Activated CD8-positive, alpha-beta T cell treated with anti-CD3 and anti-CD28 coated beads for 36 hours (primary cell): ENCODE measurements at regions not wholly inside any gene's neighbourhood (a gene's known extent, or its start where the extent isn't known, plus 50 kb on each side); places are given as distances from the start of the nearest gene placed in this dataset.

Source experiments
- ATAC-seq: fragments of 200-7000 bp; cut with Tn5 transposase; one replicate; pipeline ENCODE4 v1.10.0; 2021; ENCODE audit warnings: mild to moderate bottlenecking, moderate library complexity
- CTCF ChIA-PET: fragments of 350-600 bp; sonication (Branson Sonifier 250); formaldehyde crosslinking; loops from one replicate; lab custom pipeline; 2021; ENCODE audit warnings: antibody characterized with exemption; lab: Charles Lee
- POLR2A ChIA-PET: fragments of 350-600 bp; sonication (Branson Sonifier 250); formaldehyde crosslinking; loops from one replicate; lab custom pipeline; 2021; ENCODE audit warnings: antibody characterized with exemption; lab: Charles Lee
- DNase-seq: peaks from one replicate; pipeline ENCODE4 v3.0.0-alpha.2; 2020
- H3K27ac Mint-ChIP-seq: one replicate; pipeline ENCODE4 v1.8.0; 2021; ENCODE audit warnings: mild to moderate bottlenecking, mixed read lengths
- H3K27me3 Mint-ChIP-seq: one replicate; pipeline ENCODE4 v1.8.0; 2021; ENCODE audit warnings: mixed read lengths
- H3K36me3 Mint-ChIP-seq: one replicate; pipeline ENCODE4 v1.8.0; 2021; ENCODE audit warnings: low read depth, mixed read lengths
- H3K4me1 Mint-ChIP-seq: one replicate; pipeline ENCODE4 v1.8.0; 2021; ENCODE audit warnings: low read depth, mixed read lengths
- H3K4me3 Mint-ChIP-seq: one replicate; pipeline ENCODE4 v1.8.0; 2021; ENCODE audit warnings: mild to moderate bottlenecking, moderate library complexity, mixed read lengths
- H3K9me3 Mint-ChIP-seq: one replicate; pipeline ENCODE4 v1.8.0; 2021; ENCODE audit warnings: mixed read lengths
- intact Hi-C: fragments of 100-400 bp; cut with micrococcal nuclease; formaldehyde crosslinking; loops from one replicate; pipeline ENCODE4 v1.10.0; 2022
- TF ChIP-seq, protein P1 (sequence below): fragments of 200-600 bp; IDR thresholded peaks from one replicate; pipeline ENCODE4 v1.8.0; 2022; ENCODE audit warnings: antibody characterized with exemption, mild to moderate bottlenecking

DNA sequence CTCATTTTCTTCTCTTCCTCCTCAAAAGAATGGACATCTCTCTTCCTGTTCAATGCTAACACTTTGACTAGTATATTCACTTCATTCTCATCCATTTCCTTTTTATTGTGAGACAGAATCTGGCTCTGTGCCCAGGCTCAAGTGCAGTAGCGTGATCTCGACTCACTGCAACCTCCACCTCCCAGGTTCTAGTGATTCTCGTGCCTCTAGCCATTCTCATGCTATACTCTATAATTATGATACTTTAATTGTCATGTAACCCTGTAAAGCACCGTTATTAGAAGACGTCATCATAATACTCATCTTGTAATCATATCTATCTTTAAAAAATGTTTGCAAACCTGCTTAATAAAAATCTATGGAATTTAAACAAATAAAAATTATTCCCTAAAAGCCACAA is 107.0 kb downstream of the SHOX2 start:
- H3K9me3 Mint-ChIP-seq, result peaks cover 2% of the 10 kb centered on the region
- H3K27ac Mint-ChIP-seq, result no peak overlapping the region
- ChIA-PET POLR2A (no interaction called here), CTCF (no interaction called here)
- TF ChIP-seq, protein P1, sequence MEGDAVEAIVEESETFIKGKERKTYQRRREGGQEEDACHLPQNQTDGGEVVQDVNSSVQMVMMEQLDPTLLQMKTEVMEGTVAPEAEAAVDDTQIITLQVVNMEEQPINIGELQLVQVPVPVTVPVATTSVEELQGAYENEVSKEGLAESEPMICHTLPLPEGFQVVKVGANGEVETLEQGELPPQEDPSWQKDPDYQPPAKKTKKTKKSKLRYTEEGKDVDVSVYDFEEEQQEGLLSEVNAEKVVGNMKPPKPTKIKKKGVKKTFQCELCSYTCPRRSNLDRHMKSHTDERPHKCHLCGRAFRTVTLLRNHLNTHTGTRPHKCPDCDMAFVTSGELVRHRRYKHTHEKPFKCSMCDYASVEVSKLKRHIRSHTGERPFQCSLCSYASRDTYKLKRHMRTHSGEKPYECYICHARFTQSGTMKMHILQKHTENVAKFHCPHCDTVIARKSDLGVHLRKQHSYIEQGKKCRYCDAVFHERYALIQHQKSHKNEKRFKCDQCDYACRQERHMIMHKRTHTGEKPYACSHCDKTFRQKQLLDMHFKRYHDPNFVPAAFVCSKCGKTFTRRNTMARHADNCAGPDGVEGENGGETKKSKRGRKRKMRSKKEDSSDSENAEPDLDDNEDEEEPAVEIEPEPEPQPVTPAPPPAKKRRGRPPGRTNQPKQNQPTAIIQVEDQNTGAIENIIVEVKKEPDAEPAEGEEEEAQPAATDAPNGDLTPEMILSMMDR, result no peak
- H3K4me1 Mint-ChIP-seq, result no peaks in the 10 kb centered on the region
- H3K27me3 Mint-ChIP-seq, result no peaks in the 10 kb centered on the region
- H3K4me3 Mint-ChIP-seq, result no peak overlapping the region
- intact Hi-C loops, result no loop called here
- H3K36me3 Mint-ChIP-seq, result no peaks in the 10 kb centered on the region
- no peak for DNase-seq
- ATAC-seq, result no peak

DNA sequence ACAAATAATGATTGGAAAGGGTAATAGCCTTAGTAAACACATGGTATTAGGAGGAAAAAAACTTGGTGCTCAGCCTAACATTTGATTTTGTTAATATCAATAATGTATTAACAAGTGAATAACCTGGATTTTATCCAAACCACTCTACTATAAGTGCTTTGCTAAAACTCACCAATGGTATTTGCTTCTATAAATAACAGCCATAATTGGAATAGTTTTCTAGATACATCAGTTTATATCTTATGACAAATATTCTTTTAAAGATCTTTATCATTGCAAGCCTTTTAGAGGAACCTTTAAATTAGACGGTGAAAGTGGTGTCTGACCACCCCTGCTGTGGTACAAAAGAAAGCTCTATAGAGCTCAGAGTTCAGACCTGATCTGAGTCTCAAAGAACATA is 123.9 kb downstream of the SHOX2 start:
- Mint-ChIP-seq H3K9me3 (no peaks in the 10 kb centered on the region), H3K4me3 (no peak overlapping the region), H3K4me1 (no peaks in the 10 kb centered on the region), H3K27me3 (no peaks in the 10 kb centered on the region), H3K36me3 (no peaks in the 10 kb centered on the region), H3K27ac (no peak overlapping the region)
- CTCF ChIA-PET, result no interaction called here
- intact Hi-C loops, result no loop called here
- POLR2A ChIA-PET, result no interaction called here
- TF ChIP-seq, protein P1, result no peak
- ATAC-seq (no peak), DNase-seq (no peak)

DNA sequence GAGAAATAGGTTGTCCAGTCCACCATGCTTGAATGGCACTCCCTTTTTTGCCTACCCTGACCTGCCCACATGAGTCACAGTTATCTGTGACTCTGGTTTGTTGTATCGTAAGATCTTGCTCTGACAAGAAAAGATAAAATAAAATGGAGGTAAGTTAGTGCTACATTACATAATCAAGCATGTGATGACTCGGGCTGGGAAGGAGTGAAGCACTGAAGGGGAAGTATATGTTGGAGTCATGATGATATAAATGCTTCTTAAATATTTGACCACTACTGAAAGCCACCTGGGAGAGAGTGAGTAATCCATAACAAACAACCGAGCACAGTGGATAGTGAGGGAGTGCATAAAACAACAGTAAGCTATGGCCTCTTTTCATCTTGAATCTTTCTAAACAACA is 124.4 kb downstream of the SHOX2 start:
- ChIA-PET POLR2A (no interaction called here), CTCF (no interaction called here)
- Mint-ChIP-seq H3K4me1 (no peaks in the 10 kb centered on the region), H3K4me3 (no peak overlapping the region), H3K36me3 (no peaks in the 10 kb centered on the region), H3K27me3 (no peaks in the 10 kb centered on the region), H3K9me3 (no peaks in the 10 kb centered on the region), H3K27ac (no peak overlapping the region)
- no peak for ATAC-seq
- intact Hi-C loops, result no loop called here
- no peak for DNase-seq
- TF ChIP-seq, protein P1, result no peak

DNA sequence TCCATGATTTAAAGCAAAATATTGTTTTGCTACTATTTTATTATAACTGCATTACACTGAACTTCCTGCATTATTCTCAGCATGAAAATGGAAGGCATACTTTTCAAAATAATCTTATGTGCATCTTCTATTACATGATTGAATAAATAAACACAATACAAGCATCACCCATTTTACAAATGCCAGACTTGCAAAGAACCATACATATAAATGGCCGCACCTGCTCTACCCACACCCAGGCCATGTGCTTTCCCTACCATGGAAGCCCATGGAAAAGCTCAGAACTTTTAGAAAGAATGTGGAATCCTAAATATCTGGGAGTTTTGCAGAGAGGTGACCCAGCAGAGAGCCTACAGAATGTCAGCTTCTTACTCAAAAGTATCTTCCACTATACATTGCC is 127.2 kb downstream of the SHOX2 start:
- H3K36me3 Mint-ChIP-seq, result no peaks in the 10 kb centered on the region

DNA sequence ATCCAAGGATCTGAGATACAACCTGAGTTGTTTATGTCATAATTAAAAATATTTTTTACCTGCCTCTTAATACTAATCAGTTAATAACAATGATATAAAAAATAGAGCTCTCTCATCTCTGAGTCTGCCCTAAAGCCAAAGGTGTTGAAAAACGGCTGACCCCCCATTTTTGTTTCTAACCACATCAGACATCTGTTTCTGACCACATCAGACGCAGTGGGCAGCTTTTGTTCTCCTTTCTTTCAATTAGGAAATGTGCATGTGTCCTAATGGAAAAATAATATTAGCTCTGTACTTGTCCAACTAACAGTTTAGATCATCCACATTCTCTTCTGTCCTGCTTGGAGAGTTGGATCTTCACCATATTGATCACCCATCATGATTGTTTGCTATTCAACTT is 144.6 kb downstream of the SHOX2 start:
- intact Hi-C loops, result no loop called here
- Mint-ChIP-seq H3K9me3 (no peaks in the 10 kb centered on the region), H3K36me3 (no peaks in the 10 kb centered on the region), H3K27ac (no peak overlapping the region), H3K4me1 (no peaks in the 10 kb centered on the region), H3K4me3 (no peak overlapping the region), H3K27me3 (peaks cover 1% of the 10 kb centered on the region)
- TF ChIP-seq, protein P1, result no peak
- no peak for DNase-seq
- ChIA-PET CTCF (no interaction called here), POLR2A (no interaction called here)
- no peak for ATAC-seq

More for the DNA sequence above, 127.2 kb downstream of the SHOX2 start:
- Mint-ChIP-seq H3K4me3 (no peak overlapping the region), H3K27me3 (no peaks in the 10 kb centered on the region), H3K9me3 (no peaks in the 10 kb centered on the region), H3K4me1 (no peaks in the 10 kb centered on the region), H3K27ac (no peak overlapping the region)
- ChIA-PET CTCF (no interaction called here), POLR2A (no interaction called here)
- ATAC-seq (no peak), DNase-seq (no peak)
- TF ChIP-seq, protein P1, result no peak
- intact Hi-C loops, result no loop called here
